HG03025 (cell line): ENCODE measurements at regions not wholly inside any gene's neighbourhood (a gene's known extent, or its start where the extent isn't known, plus 50 kb on each side); places are given as distances from the start of the nearest gene placed in this dataset.
"Not testable (repeated sequence)": the region's sequence is repeated elsewhere in the genome, so short reads cannot be mapped to it uniquely, and the experiment has no call there.

ENCODE experiments used
- ATAC-seq: cut with Tn5 transposase; IDR thresholded peaks from one replicate; pipeline ENCODE4 v1.9.1; 2021; ENCODE audit warnings: mild to moderate bottlenecking, moderate library complexity; ENCODE audit not compliant: unreplicated experiment, low FRiP score

GRCh38 chr2:236479814-236480213, 89.8 kb upstream of the ACKR3 start:
- ATAC-seq: no peak

GRCh38 chr2:236483102-236483501, 86.5 kb upstream of the ACKR3 start:
- no peak for ATAC-seq

- no peak for ATAC-seq
These were observed 84.1 kb upstream of the ACKR3 start for GRCh38 chr2:236485519-236485918.

GRCh38 chr2:236489083-236489482, 80.5 kb upstream of the ACKR3 start:
- ATAC-seq: not testable (repeated sequence)

GRCh38 chr2:236489895-236490404, 79.7 kb upstream of the ACKR3 start:
- ATAC-seq: no peak

GRCh38 chr2:236496340-236496739, 73.3 kb upstream of the ACKR3 start:
- ATAC-seq: no peak

- no peak for ATAC-seq
These were observed 71.3 kb upstream of the ACKR3 start for GRCh38 chr2:236498369-236498768.

GRCh38 chr2:236499691-236500578, 69.7 kb upstream of the ACKR3 start:
- no peak for ATAC-seq

- ATAC-seq: no peak
These were observed 68.6 kb upstream of the ACKR3 start for GRCh38 chr2:236501026-236501425.

- no peak for ATAC-seq
These were observed 68.1 kb upstream of the ACKR3 start for GRCh38 chr2:236501531-236501930.

GRCh38 chr2:236503100-236503499, 66.5 kb upstream of the ACKR3 start:
- no peak for ATAC-seq

- ATAC-seq: no peak
These were observed 66.0 kb upstream of the ACKR3 start for GRCh38 chr2:236503583-236503982.

- ATAC-seq: no peak
These were observed 64.6 kb upstream of the ACKR3 start for GRCh38 chr2:236505041-236505440.

- no peak for ATAC-seq
These were observed 64.0 kb upstream of the ACKR3 start for GRCh38 chr2:236505648-236506047.

- ATAC-seq: no peak
These were observed 62.1 kb upstream of the ACKR3 start for GRCh38 chr2:236507393-236508085.

- ATAC-seq: no peak
These were observed 61.2 kb upstream of the ACKR3 start for GRCh38 chr2:236508466-236508865.

- ATAC-seq: no peak
These were observed 59.6 kb upstream of the ACKR3 start for GRCh38 chr2:236510034-236510433.

GRCh38 chr2:236511266-236511665, 58.4 kb upstream of the ACKR3 start:
- no peak for ATAC-seq

- no peak for ATAC-seq
These were observed 57.4 kb upstream of the ACKR3 start for GRCh38 chr2:236512267-236512666.

GRCh38 chr2:236512902-236513435, 56.7 kb upstream of the ACKR3 start:
- ATAC-seq: no peak

- ATAC-seq: no peak
These were observed 55.7 kb upstream of the ACKR3 start for GRCh38 chr2:236513956-236514355.
